DOHH2 (cell line): ENCODE measurements at regions not wholly inside any gene's neighbourhood (a gene's known extent, or its start where the extent isn't known, plus 50 kb on each side); places are given as distances from the start of the nearest gene placed in this dataset.

Experiments used
- CTCF ChIP-seq: fragments of 200-600 bp; sonication (generic); IDR thresholded peaks from one replicate; pipeline ENCODE4 v1.5.1; 2014; ENCODE audit warnings: antibody characterized with exemption, mild to moderate bottlenecking, low read depth, low read length; ENCODE audit not compliant: poor library complexity, severe bottlenecking
- EZH2phosphoT487 ChIP-seq: fragments of 200-600 bp; sonication (generic); IDR thresholded peaks from 2 replicates; pipeline ENCODE4 v1.6.1; 2017; ENCODE audit warnings: borderline replicate concordance, mild to moderate bottlenecking, antibody characterized with exemption, low read length, moderate library complexity, mixed read lengths

DNA sequence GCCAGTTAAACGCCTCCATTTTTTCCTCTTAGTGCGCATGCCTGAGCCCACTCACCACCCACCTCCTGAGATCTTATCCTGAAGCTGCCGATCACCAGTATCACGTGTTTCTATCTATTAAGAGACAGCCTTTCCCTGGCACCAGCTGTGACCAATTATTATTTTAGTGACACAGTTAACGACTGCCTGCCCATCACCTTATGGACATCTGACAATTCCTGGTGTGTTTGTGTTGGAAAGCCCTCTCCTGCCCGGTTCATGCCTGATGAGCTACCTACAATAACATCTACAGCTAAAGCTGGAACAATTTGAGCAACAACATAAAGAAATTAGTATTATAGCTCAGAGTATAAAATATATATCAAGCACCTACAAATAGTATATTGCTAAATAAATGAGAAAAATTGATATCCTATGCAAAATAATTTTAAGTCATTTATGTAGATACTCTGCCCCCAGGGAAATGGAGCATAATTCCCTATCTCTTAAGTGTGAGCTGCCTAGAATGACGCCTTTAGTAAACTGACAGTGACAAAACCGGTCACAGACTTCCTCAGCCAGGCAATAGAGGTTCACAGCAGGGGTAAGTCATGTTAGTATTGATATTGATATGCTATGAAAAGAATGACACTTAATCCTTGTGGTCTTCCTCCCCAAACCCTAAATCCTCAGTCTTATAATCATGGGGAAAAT, 862.2 kb downstream of the TRAM1L1 start:
- TF ChIP-seq CTCF (no peak), EZH2phosphoT487 (no peak)
